HEK293 (cell line): ENCODE measurements at regions not wholly inside any gene's neighbourhood (a gene's known extent, or its start where the extent isn't known, plus 50 kb on each side); places are given as distances from the start of the nearest gene placed in this dataset.

Experiments
- CTCF ChIA-PET: fragments of 350-600 bp; formaldehyde crosslinking; extraction: SDS; loops from one replicate; lab custom pipeline; 2021; ENCODE audit warnings: antibody characterized with exemption; lab: Yijun Ruan, JAX
- POLR2A ChIA-PET: fragments of 300-600 bp; formaldehyde crosslinking; extraction: SDS; loops from one replicate; lab custom pipeline; 2020; ENCODE audit warnings: antibody characterized with exemption, inconsistent platforms; lab: Yijun Ruan, JAX
- H3K27ac ChIP-seq: fragments of 200-500 bp; sonication (Bioruptor generic); 2 replicates; pipeline ENCODE4 v1.5.1; 2014; ENCODE audit warnings: low read depth, low read length, control low read depth, inconsistent platforms; ENCODE audit errors: extremely low read depth
- H3K36me3 ChIP-seq, 2 experiments: fragments of 200-500 bp in 1 of 2; sonication (Bioruptor generic) in 1 of 2; 1 replicate in 1 of 2; 2 replicates in 1 of 2; pipeline ENCODE4 v1.5.1; 2014 to 2017; ENCODE audit warnings: inconsistent platforms in 2 of 2, low read length in 2 of 2; ENCODE audit not compliant: control insufficient read depth in 2 of 2, insufficient read depth in 1 of 2
- H3K4me1 ChIP-seq: fragments of 200-500 bp; sonication (Bioruptor generic); 2 replicates; pipeline ENCODE4 v1.5.1; 2014; ENCODE audit warnings: mild to moderate bottlenecking, low read length, inconsistent platforms; ENCODE audit not compliant: control insufficient read depth, insufficient read depth
- H3K4me3 ChIP-seq: 2 replicates; pipeline ENCODE4 v1.5.1; 2011; ENCODE audit warnings: low read depth, mild to moderate bottlenecking, control low read depth, low read length, moderate library complexity
- H3K9me3 ChIP-seq: fragments of 200-500 bp; sonication (Bioruptor generic); 2 replicates; pipeline ENCODE4 v1.5.1; 2014; ENCODE audit warnings: low read depth, low read length, inconsistent platforms; ENCODE audit not compliant: control insufficient read depth, insufficient read depth
- GFI1B ChIP-seq: fragments of 450-650 bp; formaldehyde crosslinking; IDR thresholded peaks from 2 replicates; pipeline ENCODE4 v1.5.1; 2016; ENCODE audit warnings: missing biosample characterization, missing genetic modification characterization
- ZBTB10 ChIP-seq: fragments of 450-650 bp; formaldehyde crosslinking; IDR thresholded peaks from 2 replicates; pipeline ENCODE4 v1.5.1; 2016; ENCODE audit warnings: missing biosample characterization, missing genetic modification characterization
- ZFP41 ChIP-seq: fragments of 450-650 bp; formaldehyde crosslinking; IDR thresholded peaks from 2 replicates; pipeline ENCODE4 v1.5.1; 2016; ENCODE audit warnings: missing biosample characterization, missing genetic modification characterization, borderline replicate concordance
- ZNF132 ChIP-seq: fragments of 450-650 bp; formaldehyde crosslinking; IDR thresholded peaks from 2 replicates; pipeline ENCODE4 v1.5.1; 2017; ENCODE audit warnings: missing biosample characterization, missing genetic modification characterization, borderline replicate concordance
- ZNF214 ChIP-seq: fragments of 450-650 bp; formaldehyde crosslinking; IDR thresholded peaks from 2 replicates; pipeline ENCODE4 v1.5.1; 2017; ENCODE audit warnings: missing biosample characterization, mild to moderate bottlenecking, missing genetic modification characterization, borderline replicate concordance
- ZNF274 ChIP-seq, 2 experiments: fragments of 200-500 bp in 1 of 2; fragments of 450-650 bp in 1 of 2; sonication (Bioruptor generic) in 1 of 2; formaldehyde crosslinking in 1 of 2; IDR thresholded peaks; 2 replicates each; pipeline versions ENCODE4 v1.5.1 to v1.6.1; 2014 to 2016; ENCODE audit warnings: borderline replicate concordance in 1 of 2, inconsistent platforms in 1 of 2, low read length in 1 of 2, missing biosample characterization in 1 of 2, missing genetic modification characterization in 1 of 2
- ZNF292 ChIP-seq: fragments of 450-650 bp; formaldehyde crosslinking; IDR thresholded peaks from 2 replicates; pipeline ENCODE4 v1.5.1; 2016; ENCODE audit warnings: low read depth, missing biosample characterization, missing genetic modification characterization, borderline replicate concordance
- ZNF423 ChIP-seq: fragments of 450-650 bp; formaldehyde crosslinking; IDR thresholded peaks from 2 replicates; pipeline ENCODE4 v1.5.1; 2016; ENCODE audit warnings: missing biosample characterization, missing genetic modification characterization
- ZNF513 ChIP-seq: fragments of 450-650 bp; IDR thresholded peaks from 2 replicates; pipeline ENCODE4 v1.5.1; 2018; ENCODE audit warnings: missing biosample characterization, missing genetic modification characterization
- ZNF530 ChIP-seq: fragments of 450-650 bp; formaldehyde crosslinking; IDR thresholded peaks from 2 replicates; pipeline ENCODE4 v1.5.1; 2016; ENCODE audit warnings: low read depth, missing biosample characterization, missing genetic modification characterization
- ZNF549 ChIP-seq: fragments of 450-650 bp; IDR thresholded peaks from 2 replicates; pipeline ENCODE4 v1.5.1; 2018; ENCODE audit warnings: missing biosample characterization, missing genetic modification characterization, mild to moderate bottlenecking, inconsistent platforms, moderate library complexity
- ZNF585B ChIP-seq: fragments of 450-650 bp; formaldehyde crosslinking; IDR thresholded peaks from 2 replicates; pipeline ENCODE4 v1.5.1; 2016; ENCODE audit warnings: missing biosample characterization, missing genetic modification characterization
- ZNF664 ChIP-seq: fragments of 450-650 bp; formaldehyde crosslinking; IDR thresholded peaks from 2 replicates; pipeline ENCODE4 v1.5.1; 2016; ENCODE audit warnings: missing biosample characterization, missing genetic modification characterization
- ZNF677 ChIP-seq: fragments of 450-650 bp; IDR thresholded peaks from 2 replicates; pipeline ENCODE4 v1.5.0; 2018; ENCODE audit warnings: missing biosample characterization, mild to moderate bottlenecking, missing genetic modification characterization, moderate library complexity
- TF ChIP-seq, protein P1 (sequence below): fragments of 450-650 bp; formaldehyde crosslinking; IDR thresholded peaks from 2 replicates; pipeline ENCODE4 v1.5.1; 2016; ENCODE audit warnings: missing biosample characterization, missing genetic modification characterization
- TF ChIP-seq, protein P2 (sequence below): fragments of 450-650 bp; formaldehyde crosslinking; IDR thresholded peaks from 2 replicates; pipeline ENCODE4 v1.5.1; 2017; ENCODE audit warnings: missing biosample characterization, mild to moderate bottlenecking, missing genetic modification characterization, moderate library complexity
- TF ChIP-seq, protein P3 (sequence below): fragments of 450-650 bp; formaldehyde crosslinking; IDR thresholded peaks from 2 replicates; pipeline ENCODE4 v1.5.1; 2016; ENCODE audit warnings: missing biosample characterization, missing genetic modification characterization
- TF ChIP-seq, protein P4 (sequence below): fragments of 450-650 bp; formaldehyde crosslinking; IDR thresholded peaks from 2 replicates; pipeline ENCODE4 v1.5.1; 2016; ENCODE audit warnings: missing biosample characterization, missing genetic modification characterization

DNA sequence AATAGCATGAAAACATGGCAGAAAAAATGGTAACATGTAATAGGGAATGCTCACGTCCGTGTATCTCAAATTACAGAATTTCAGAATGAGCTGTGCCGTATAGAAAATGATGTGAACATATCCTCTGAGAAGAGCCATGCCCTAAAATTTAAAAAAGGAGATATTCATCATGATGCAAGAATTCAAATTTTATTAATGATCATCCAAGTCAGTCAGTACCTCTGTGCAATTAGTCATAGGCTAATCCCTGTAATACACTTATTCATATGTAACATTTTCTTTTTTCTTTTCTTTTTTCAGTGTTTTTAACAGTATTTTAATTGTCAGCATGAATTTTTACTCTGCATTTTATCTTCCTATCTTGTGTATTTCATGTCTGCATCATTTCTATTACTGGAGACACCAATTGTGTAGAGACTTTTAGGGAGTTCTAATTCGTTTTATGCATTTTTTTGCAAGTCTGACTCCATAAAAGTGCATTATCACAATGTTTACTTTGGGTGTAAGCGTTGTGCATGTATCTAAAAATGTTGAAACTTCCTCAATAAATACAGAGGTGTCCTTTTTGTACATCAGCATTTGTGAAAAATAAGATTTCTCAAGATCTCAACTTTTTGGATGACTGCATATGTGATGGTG, 1103.7 kb upstream of the CELF2 start:
- Histone ChIP-seq H3K4me1 (no peaks in the 10 kb centered on the region), H3K36me3 (no peaks in the 10 kb centered on the region), H3K4me3 (no peak overlapping the region), H3K9me3 (no peaks in the 10 kb centered on the region), H3K27ac (no peak overlapping the region)
- ChIA-PET POLR2A (no interaction called here), CTCF (no interaction called here)
- TF ChIP-seq ZNF664 (tag by site-specific recombination): no peak
- TF ChIP-seq ZNF214: no peak
- TF ChIP-seq GFI1B (tag by site-specific recombination): no peak
- no peak for TF ChIP-seq ZNF132 (tag by site-specific recombination)
- TF ChIP-seq, protein P1, sequence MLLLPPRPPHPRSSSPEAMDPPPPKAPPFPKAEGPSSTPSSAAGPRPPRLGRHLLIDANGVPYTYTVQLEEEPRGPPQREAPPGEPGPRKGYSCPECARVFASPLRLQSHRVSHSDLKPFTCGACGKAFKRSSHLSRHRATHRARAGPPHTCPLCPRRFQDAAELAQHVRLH (tag by site-specific recombination): no peak
- TF ChIP-seq ZNF549: no peak

DNA sequence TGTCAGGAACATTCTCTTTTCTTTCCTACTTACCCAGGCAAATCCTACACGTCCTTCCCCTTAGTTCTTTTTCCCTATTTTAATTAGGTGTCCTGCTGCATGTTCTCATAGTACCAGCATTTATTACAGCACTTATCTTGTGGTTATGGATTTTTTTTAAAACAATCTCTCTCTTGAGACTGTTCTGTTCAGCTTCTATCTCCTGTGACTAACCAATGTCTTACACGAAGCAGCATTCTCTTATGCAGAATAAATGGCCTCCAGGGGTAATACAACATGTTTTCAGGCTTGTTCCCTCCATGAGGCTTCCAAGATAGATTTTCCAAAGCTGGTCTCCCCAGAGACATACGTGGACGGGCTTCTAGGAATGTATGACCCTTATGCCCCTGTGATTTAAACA, 1096.1 kb upstream of the CELF2 start:
- Histone ChIP-seq H3K9me3 (no peaks in the 10 kb centered on the region), H3K27ac (no peak overlapping the region), H3K4me1 (no peaks in the 10 kb centered on the region), H3K4me3 (no peak overlapping the region), H3K36me3 (no peaks in the 10 kb centered on the region)
- CTCF ChIA-PET: no interaction called here
- POLR2A ChIA-PET: no interaction called here
- TF ChIP-seq ZNF513 (tag by site-specific recombination) (no peak), ZNF585B (tag by site-specific recombination) (no peak), ZNF423 (no peak), ZNF677 (no peak), ZBTB10 (tag by site-specific recombination) (no peak), ZNF274 (IDR thresholded peaks at IDR 0.05; ENCODE audit: low read length) (no peak), ZNF274 (tag by site-specific recombination; IDR thresholded peaks at IDR 0.05; ENCODE audit: borderline replicate concordance) (no peak), ZFP41 (no peak), ZNF530 (no peak), ZNF292 (tag by site-specific recombination) (no peak)
- TF ChIP-seq, protein P2, sequence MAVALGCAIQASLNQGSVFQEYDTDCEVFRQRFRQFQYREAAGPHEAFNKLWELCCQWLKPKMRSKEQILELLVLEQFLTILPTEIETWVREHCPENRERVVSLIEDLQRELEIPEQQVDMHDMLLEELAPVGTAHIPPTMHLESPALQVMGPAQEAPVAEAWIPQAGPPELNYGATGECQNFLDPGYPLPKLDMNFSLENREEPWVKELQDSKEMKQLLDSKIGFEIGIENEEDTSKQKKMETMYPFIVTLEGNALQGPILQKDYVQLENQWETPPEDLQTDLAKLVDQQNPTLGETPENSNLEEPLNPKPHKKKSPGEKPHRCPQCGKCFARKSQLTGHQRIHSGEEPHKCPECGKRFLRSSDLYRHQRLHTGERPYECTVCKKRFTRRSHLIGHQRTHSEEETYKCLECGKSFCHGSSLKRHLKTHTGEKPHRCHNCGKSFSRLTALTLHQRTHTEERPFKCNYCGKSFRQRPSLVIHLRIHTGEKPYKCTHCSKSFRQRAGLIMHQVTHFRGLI (tag by site-specific recombination): no peak
- TF ChIP-seq, protein P3, sequence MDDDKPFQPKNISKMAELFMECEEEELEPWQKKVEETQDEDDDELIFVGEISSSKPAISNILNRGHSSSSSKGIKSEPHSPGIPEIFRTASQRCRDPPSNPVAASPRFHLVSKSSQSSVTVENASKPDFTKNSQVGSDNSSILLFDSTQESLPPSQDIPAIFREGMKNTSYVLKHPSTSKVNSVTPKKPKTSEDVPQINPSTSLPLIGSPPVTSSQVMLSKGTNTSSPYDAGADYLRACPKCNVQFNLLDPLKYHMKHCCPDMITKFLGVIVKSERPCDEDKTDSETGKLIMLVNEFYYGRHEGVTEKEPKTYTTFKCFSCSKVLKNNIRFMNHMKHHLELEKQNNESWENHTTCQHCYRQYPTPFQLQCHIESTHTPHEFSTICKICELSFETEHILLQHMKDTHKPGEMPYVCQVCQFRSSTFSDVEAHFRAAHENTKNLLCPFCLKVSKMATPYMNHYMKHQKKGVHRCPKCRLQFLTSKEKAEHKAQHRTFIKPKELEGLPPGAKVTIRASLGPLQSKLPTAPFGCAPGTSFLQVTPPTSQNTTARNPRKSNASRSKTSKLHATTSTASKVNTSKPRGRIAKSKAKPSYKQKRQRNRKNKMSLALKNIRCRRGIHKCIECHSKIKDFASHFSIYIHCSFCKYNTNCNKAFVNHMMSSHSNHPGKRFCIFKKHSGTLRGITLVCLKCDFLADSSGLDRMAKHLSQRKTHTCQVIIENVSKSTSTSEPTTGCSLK (tag by site-specific recombination): no peak
- TF ChIP-seq, protein P4, sequence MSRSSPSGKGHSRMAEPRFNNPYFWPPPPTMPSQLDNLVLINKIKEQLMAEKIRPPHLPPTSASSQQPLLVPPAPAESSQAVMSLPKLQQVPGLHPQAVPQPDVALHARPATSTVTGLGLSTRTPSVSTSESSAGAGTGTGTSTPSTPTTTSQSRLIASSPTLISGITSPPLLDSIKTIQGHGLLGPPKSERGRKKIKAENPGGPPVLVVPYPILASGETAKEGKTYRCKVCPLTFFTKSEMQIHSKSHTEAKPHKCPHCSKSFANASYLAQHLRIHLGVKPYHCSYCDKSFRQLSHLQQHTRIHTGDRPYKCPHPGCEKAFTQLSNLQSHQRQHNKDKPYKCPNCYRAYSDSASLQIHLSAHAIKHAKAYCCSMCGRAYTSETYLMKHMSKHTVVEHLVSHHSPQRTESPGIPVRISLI (tag by site-specific recombination): no peak
